GM12872 (cell line): ENCODE measurements at regions not wholly inside any gene's neighbourhood (a gene's known extent, or its start where the extent isn't known, plus 50 kb on each side); places are given as distances from the start of the nearest gene placed in this dataset.

Source experiments
- CTCF ChIP-seq: IDR thresholded peaks from 3 replicates; pipeline ENCODE4 v1.5.1; 2011; ENCODE audit warnings: low read depth, mild to moderate bottlenecking, low read length, moderate library complexity; ENCODE audit not compliant: insufficient read depth

GRCh38 chr7:54847921-54848320, 88.9 kb upstream of the SEC61G start:
- TF ChIP-seq CTCF = no peak

GRCh38 chr7:54856856-54857255, 97.8 kb upstream of the SEC61G start:
- TF ChIP-seq CTCF = no peak

GRCh38 chr7:54857294-54857693, 98.3 kb upstream of the SEC61G start:
- TF ChIP-seq CTCF = no peak

- TF ChIP-seq CTCF = no peak
Measured at GRCh38 chr7:54858008-54858692, 99.1 kb upstream of the SEC61G start.

GRCh38 chr7:54859066-54859465, 100.1 kb upstream of the SEC61G start:
- TF ChIP-seq CTCF = no peak

GRCh38 chr7:54859545-54859944, 100.5 kb upstream of the SEC61G start:
- no peak for TF ChIP-seq CTCF

- TF ChIP-seq CTCF = no peak
Measured at GRCh38 chr7:54860003-54860775, 101.2 kb upstream of the SEC61G start.
